ENCODE measurements at regions not wholly inside any gene's neighbourhood (a gene's known extent, or its start where the extent isn't known, plus 50 kb on each side); places are given as distances from the start of the nearest gene placed in this dataset.

GRCh38 chr5:13533833-13534232 is 410.7 kb downstream of the DNAH5 start:
- TF ChIP-seq CTCF (conservative IDR thresholded peaks at IDR 0.05 in 1 of 2, IDR thresholded peaks at IDR 0.05 in 1 of 2; ENCODE audit: low read depth in 1 of 2, low read length in 2 of 2) (no peak), EZH2 (IDR thresholded peaks at IDR 0.05; ENCODE audit: low read length, missing control alignments) (no peak)

Measured in fibroblast of lung (primary cell).